IMR-90 (cell line): ENCODE measurements at regions not wholly inside any gene's neighbourhood (a gene's known extent, or its start where the extent isn't known, plus 50 kb on each side); places are given as distances from the start of the nearest gene placed in this dataset.

Experiments used
- ATAC-seq: fragments of 200-7000 bp; cut with Tn5 transposase; 2 replicates; pipeline ENCODE4 v1.9.1; 2020; ENCODE audit warnings: low read depth, mild to moderate bottlenecking, moderate library complexity
- BruUV-seq: library from RNA; stranded (reverse); fragments of 400-500 nt; replicated peaks from 2 replicates; lab custom pipeline; 2021; lab: Mats Ljungman, UMichigan
- CTCF ChIA-PET: fragments of 300-600 bp; formaldehyde crosslinking; extraction: SDS; loops from one replicate; lab custom pipeline; 2021; ENCODE audit warnings: antibody characterized with exemption; lab: Yijun Ruan, JAX
- POLR2A ChIA-PET: fragments of 300-600 bp; sonication (Branson Sonifier 250); formaldehyde crosslinking; loops from one replicate; lab custom pipeline; 2022; ENCODE audit warnings: antibody characterized with exemption; ENCODE audit not compliant: unreplicated experiment; lab: Charles Lee
- DNase-seq: peaks from one replicate; pipeline ENCODE4 v3.0.0; 2013
- H2AFZ ChIP-seq: replicated peaks from 2 replicates; pipeline ENCODE3; 2013; ENCODE audit warnings: low read length, mild to moderate bottlenecking; ENCODE audit not compliant: poor library complexity
- H2AK5ac ChIP-seq: 2 replicates; pipeline ENCODE4 v1.6.1; 2013; ENCODE audit warnings: low read depth, low read length, inconsistent platforms
- H2AK9ac ChIP-seq: replicated peaks from 2 replicates; pipeline ENCODE3; 2013; ENCODE audit warnings: mild to moderate bottlenecking, low read depth, low read length, moderate library complexity; ENCODE audit not compliant: poor library complexity
- H2BK120ac ChIP-seq: 2 replicates; pipeline ENCODE4 v1.6.1; 2013; ENCODE audit warnings: low read depth, low read length, inconsistent platforms
- H2BK15ac ChIP-seq: 3 replicates; pipeline ENCODE4 v1.6.1; 2013; ENCODE audit warnings: low read depth, low read length, inconsistent platforms
- H2BK20ac ChIP-seq: 2 replicates; pipeline ENCODE4 v1.6.1; 2013; ENCODE audit warnings: low read depth, mild to moderate bottlenecking, inconsistent platforms, low read length, moderate library complexity
- H2BK5ac ChIP-seq: 2 replicates; pipeline ENCODE4 v1.6.1; 2013; ENCODE audit warnings: mild to moderate bottlenecking, low read depth, low read length, inconsistent platforms; ENCODE audit not compliant: poor library complexity, severe bottlenecking
- H3K14ac ChIP-seq: replicated peaks from 2 replicates; pipeline ENCODE4 v1.6.1; 2013; ENCODE audit warnings: low read depth, low read length, inconsistent platforms
- H3K18ac ChIP-seq: 2 replicates; pipeline ENCODE4 v1.6.1; 2013; ENCODE audit warnings: low read depth, low read length, control low read depth
- H3K23ac ChIP-seq: 2 replicates; pipeline ENCODE4 v1.6.1; 2013; ENCODE audit warnings: low read depth, low read length, inconsistent platforms
- H3K27ac ChIP-seq: 2 replicates; pipeline ENCODE4 v1.5.1; 2013; ENCODE audit warnings: mild to moderate bottlenecking, control low read depth, low read length; ENCODE audit not compliant: insufficient read depth
- H3K27me3 ChIP-seq: 2 replicates; pipeline ENCODE4 v1.6.1; 2013; ENCODE audit warnings: low read length; ENCODE audit not compliant: control insufficient read depth, insufficient read depth
- H3K36me3 ChIP-seq: 2 replicates; pipeline ENCODE4 v1.6.1; 2013; ENCODE audit warnings: low read length, mixed read lengths; ENCODE audit not compliant: control insufficient read depth, insufficient read depth
- H3K4ac ChIP-seq: 2 replicates; pipeline ENCODE4 v1.6.1; 2013; ENCODE audit warnings: low read depth, low read length, inconsistent platforms
- H3K4me1 ChIP-seq: 2 replicates; pipeline ENCODE4 v1.6.1; 2013; ENCODE audit warnings: low read length, mixed read lengths; ENCODE audit not compliant: control insufficient read depth, insufficient read depth
- H3K4me2 ChIP-seq: 2 replicates; pipeline ENCODE4 v1.6.1; 2013; ENCODE audit warnings: low read depth, mild to moderate bottlenecking, control low read depth, low read length, moderate library complexity
- H3K4me3 ChIP-seq: 2 replicates; pipeline ENCODE4 v1.5.1; 2013; ENCODE audit warnings: low read depth, mild to moderate bottlenecking, control low read depth, low read length, moderate library complexity; ENCODE audit not compliant: insufficient read depth
- H3K56ac ChIP-seq: 2 replicates; pipeline ENCODE4 v1.6.1; 2013; ENCODE audit warnings: low read length, inconsistent platforms; ENCODE audit not compliant: insufficient read depth; ENCODE audit errors: extremely low read depth
- H3K79me1 ChIP-seq, 2 experiments: 2 replicates each; pipeline ENCODE4 v1.6.1; 2013; ENCODE audit warnings: low read length in 2 of 2, inconsistent platforms in 1 of 2, low read depth in 1 of 2
- H3K9ac ChIP-seq: 2 replicates; pipeline ENCODE4 v1.6.1; 2013; ENCODE audit warnings: low read depth, low read length, control low read depth
- H3K9me1 ChIP-seq: 2 replicates; pipeline ENCODE4 v1.6.1; 2013; ENCODE audit warnings: low read length, inconsistent platforms; ENCODE audit not compliant: insufficient read depth
- H3K9me3 ChIP-seq: 2 replicates; pipeline ENCODE4 v1.6.1; 2013; ENCODE audit warnings: low read length; ENCODE audit not compliant: control insufficient read depth, insufficient read depth
- H4K20me1 ChIP-seq: 2 replicates; pipeline ENCODE4 v1.6.1; 2013; ENCODE audit warnings: low read length, inconsistent platforms; ENCODE audit not compliant: insufficient read depth
- H4K5ac ChIP-seq: 2 replicates; pipeline ENCODE4 v1.6.1; 2013; ENCODE audit warnings: mild to moderate bottlenecking, low read depth, low read length, control low read depth
- H4K8ac ChIP-seq, 2 experiments: 2 replicates each; pipeline ENCODE4 v1.6.1; 2013; ENCODE audit warnings: low read depth in 2 of 2, low read length in 2 of 2, control low read depth in 1 of 2, inconsistent platforms in 1 of 2
- H4K91ac ChIP-seq: 2 replicates; pipeline ENCODE4 v1.6.1; 2013; ENCODE audit warnings: low read depth, low read length, inconsistent platforms; ENCODE audit not compliant: insufficient read depth
- CEBPB ChIP-seq: IDR thresholded peaks from 2 replicates; pipeline ENCODE4 v1.6.1; 2012; ENCODE audit warnings: low read depth, low read length, improper control_type of control experiment
- CHD1 ChIP-seq: IDR thresholded peaks from 2 replicates; pipeline ENCODE4 v1.6.1; 2012; ENCODE audit warnings: low read depth, low read length, improper control_type of control experiment
- CTCF ChIP-seq: conservative IDR thresholded peaks from 2 replicates; pipeline ENCODE4 v1.5.1; 2012; ENCODE audit warnings: mild to moderate bottlenecking, low read depth, low read length, improper control_type of control experiment
- ELK1 ChIP-seq: fragments of 150-350 bp; IDR thresholded peaks from 2 replicates; pipeline ENCODE4 v1.6.1; 2016; ENCODE audit warnings: low read depth, mild to moderate bottlenecking, low read length, moderate library complexity, borderline replicate concordance
- FOS ChIP-seq: fragments of 150-350 bp; IDR thresholded peaks from 2 replicates; pipeline ENCODE4 v1.6.1; 2016; ENCODE audit warnings: low read depth, low read length
- MAFK ChIP-seq: IDR thresholded peaks from 2 replicates; pipeline ENCODE4 v1.6.1; 2012; ENCODE audit warnings: low read depth, low read length, improper control_type of control experiment
- MAZ ChIP-seq: IDR thresholded peaks from 2 replicates; pipeline ENCODE4 v1.6.1; 2012; ENCODE audit warnings: low read depth, mild to moderate bottlenecking, low read length, improper control_type of control experiment, moderate library complexity, borderline replicate concordance
- NFE2L2 ChIP-seq: fragments of 150-350 bp; IDR thresholded peaks from 2 replicates; pipeline ENCODE4 v1.6.1; 2016; ENCODE audit warnings: low read depth, mild to moderate bottlenecking, low read length
- POLR2A ChIP-seq: IDR thresholded peaks from 2 replicates; pipeline ENCODE4 v1.6.1; 2012; ENCODE audit warnings: mild to moderate bottlenecking, low read depth, low read length
- RAD21 ChIP-seq: IDR thresholded peaks from 2 replicates; pipeline ENCODE4 v1.6.1; 2012; ENCODE audit warnings: low read length, improper control_type of control experiment
- RCOR1 ChIP-seq: IDR thresholded peaks from 2 replicates; pipeline ENCODE4 v1.6.1; 2012; ENCODE audit warnings: mild to moderate bottlenecking, low read length, improper control_type of control experiment; ENCODE audit not compliant: insufficient replicate concordance
- SMC3 ChIP-seq: fragments of 150-350 bp; IDR thresholded peaks from 2 replicates; pipeline ENCODE4 v1.6.1; 2016; ENCODE audit warnings: low read depth, mild to moderate bottlenecking, antibody characterized with exemption, low read length, moderate library complexity
- USF2 ChIP-seq: fragments of 150-350 bp; IDR thresholded peaks from 2 replicates; pipeline ENCODE4 v1.6.1; 2017; ENCODE audit warnings: mild to moderate bottlenecking, antibody characterized with exemption, low read length, low read depth
- WGBS, 2 experiments: methylation state at CpG; one replicate each; pipeline versions ENCODE4 v1.1.5 to v1.1.7; 2013; ENCODE audit warnings: missing lambda C conversion rate in 2 of 2; ENCODE audit not compliant: insufficient read length in 1 of 2; ENCODE audit errors: extremely low coverage in 2 of 2; 5-methylcytosine and 5-hydroxymethylcytosine counted together
- dilution Hi-C: fragments of 300-500 bp; cut with HindIII; formaldehyde crosslinking; loops from one replicate; pipeline ENCODE4 v1.14.3; 2018; ENCODE audit warnings: low sequenced_read_pairs; ENCODE audit not compliant: unreplicated experiment
- in situ Hi-C: fragments of 300-500 bp; cut with MboI; formaldehyde crosslinking; loops from 3 replicates; pipeline ENCODE4 v1.14.3; 2019; ENCODE audit warnings: low sequenced_read_pairs, inconsistent platforms, mixed read lengths
- intact Hi-C: fragments of 100-400 bp; cut with micrococcal nuclease; formaldehyde crosslinking; loops from 2 replicates; pipeline ENCODE4 v1.10.0; 2022

GRCh38 chr12:38385486-38385885, 68.9 kb downstream of the ALG10B start:
- dilution Hi-C loops, result no loop called here
- BruUV-seq, result no TSS peak
- intact Hi-C loops, result no loop called here
- no peaks in the 10 kb centered on the region for H3K36me3 ChIP-seq
- no peak overlapping the region for H4K8ac ChIP-seq
- WGBS, 2 experiments, result no CpG with 5 or more reads among the region's 1 CpG
- ChIA-PET CTCF (no interaction called here), POLR2A (no interaction called here)
- no peak overlapping the region for H3K4me3 ChIP-seq
- no peak overlapping the region for H2BK15ac ChIP-seq
- no peak overlapping the region for H4K91ac ChIP-seq
- no peak overlapping the region for H3K18ac ChIP-seq
- no peak overlapping the region for H2AK5ac ChIP-seq
- H3K4ac ChIP-seq, result no peak overlapping the region
- H2AFZ ChIP-seq, result no peak overlapping the region
- ATAC-seq, result no peak
- H3K23ac ChIP-seq, result no peak overlapping the region
- peaks cover 12% of the 10 kb centered on the region for H3K9me3 ChIP-seq
- H2BK120ac ChIP-seq, result no peak overlapping the region
- H3K4me1 ChIP-seq, result no peaks in the 10 kb centered on the region
- H2AK9ac ChIP-seq, result no peak overlapping the region
- no peak overlapping the region for H3K56ac ChIP-seq
- no peak for DNase-seq
- no peaks in the 10 kb centered on the region for H3K79me1 ChIP-seq
- in situ Hi-C loops, result no loop called here
- H4K20me1 ChIP-seq, result no peaks in the 10 kb centered on the region
- no peaks in the 10 kb centered on the region for H3K9me1 ChIP-seq
- H2BK20ac ChIP-seq, result no peak overlapping the region
- TF ChIP-seq MAFK (no peak), USF2 (no peak), SMC3 (no peak), ELK1 (no peak), CTCF (no peak), RCOR1 (no peak), NFE2L2 (no peak), CEBPB (no peak), RAD21 (no peak), POLR2A (no peak), FOS (no peak), CHD1 (no peak), MAZ (no peak)
- H3K9ac ChIP-seq, result no peak overlapping the region
- no peak overlapping the region for H3K27ac ChIP-seq
- no peaks in the 10 kb centered on the region for H3K27me3 ChIP-seq
- no peak overlapping the region for H3K4me2 ChIP-seq
- no peak overlapping the region for H3K14ac ChIP-seq
- H4K5ac ChIP-seq, result no peak overlapping the region
- no peak overlapping the region for H2BK5ac ChIP-seq
